ENCODE measurements at regions not wholly inside any gene's neighbourhood (a gene's known extent, or its start where the extent isn't known, plus 50 kb on each side); places are given as distances from the start of the nearest gene placed in this dataset.

- DNase-seq (ENCODE audit: low spot score): no peak
Measured at GRCh38 chr16:54724346-54724925, 206.2 kb upstream of the IRX5 start.

DNA sequence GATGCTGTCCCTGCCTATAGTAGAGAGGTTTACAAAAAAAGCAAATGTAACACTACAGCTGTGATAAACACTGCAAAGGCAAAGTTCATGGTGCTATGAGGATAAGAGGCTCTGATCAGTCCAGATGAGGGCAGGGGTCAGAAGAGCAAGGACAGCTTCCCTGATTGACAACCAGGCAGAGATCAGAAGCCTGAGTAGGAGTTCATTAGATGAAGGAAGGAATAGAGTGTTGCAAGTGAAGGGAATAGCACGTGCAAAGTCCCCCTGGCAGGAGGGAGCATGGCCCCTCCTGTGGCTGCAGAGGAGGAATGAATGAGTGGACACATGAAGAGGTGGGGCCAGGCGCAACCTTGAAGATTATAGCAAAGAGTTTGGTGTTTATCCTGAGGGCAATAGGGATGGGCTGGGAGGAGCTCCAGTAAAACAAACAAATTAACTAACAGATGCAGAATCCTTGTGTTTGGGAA is 208.4 kb upstream of the IRX5 start:
- DNase-seq (ENCODE audit: low spot score): no peak

DNA sequence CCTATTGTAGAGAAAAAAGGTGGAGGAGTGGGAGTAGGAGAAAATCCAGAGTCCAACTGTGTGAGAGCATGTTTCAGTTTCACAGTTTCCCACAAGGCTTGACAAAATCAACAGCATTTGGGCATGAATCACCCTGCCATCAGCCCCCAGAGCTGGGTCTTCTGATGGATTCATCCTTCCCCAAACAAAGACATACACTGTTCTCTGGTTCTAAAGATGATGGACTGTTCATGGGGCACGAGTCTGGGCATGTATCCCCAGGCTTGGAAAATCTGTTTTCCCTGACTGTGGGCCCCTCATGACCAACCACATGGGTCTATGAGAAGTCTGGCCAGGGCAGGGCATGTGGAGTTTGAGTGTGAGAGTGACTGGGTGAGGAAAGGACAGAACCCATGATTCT is 210.4 kb upstream of the IRX5 start:
- DNase-seq (ENCODE audit: low spot score): no peak

DNA sequence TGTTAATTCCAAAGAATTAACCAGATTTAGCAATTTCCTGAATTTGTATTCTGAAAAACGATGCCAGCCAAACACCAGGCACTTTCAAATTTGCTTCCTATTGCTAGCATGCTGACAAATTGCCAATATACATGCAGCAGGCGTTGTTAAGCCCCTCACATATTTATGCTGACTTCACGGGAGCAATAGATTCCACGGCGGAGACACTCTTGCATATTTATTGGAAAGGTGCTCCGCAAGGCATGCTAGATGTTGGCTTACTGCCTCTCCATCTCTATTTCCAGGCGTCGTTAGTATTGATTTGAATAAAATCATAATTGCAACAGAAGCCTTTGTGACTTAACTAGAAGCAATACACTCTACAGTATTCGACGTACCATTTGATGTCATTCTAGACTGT is 211.0 kb upstream of the IRX5 start:
- DNase-seq (ENCODE audit: low spot score): no peak

DNA sequence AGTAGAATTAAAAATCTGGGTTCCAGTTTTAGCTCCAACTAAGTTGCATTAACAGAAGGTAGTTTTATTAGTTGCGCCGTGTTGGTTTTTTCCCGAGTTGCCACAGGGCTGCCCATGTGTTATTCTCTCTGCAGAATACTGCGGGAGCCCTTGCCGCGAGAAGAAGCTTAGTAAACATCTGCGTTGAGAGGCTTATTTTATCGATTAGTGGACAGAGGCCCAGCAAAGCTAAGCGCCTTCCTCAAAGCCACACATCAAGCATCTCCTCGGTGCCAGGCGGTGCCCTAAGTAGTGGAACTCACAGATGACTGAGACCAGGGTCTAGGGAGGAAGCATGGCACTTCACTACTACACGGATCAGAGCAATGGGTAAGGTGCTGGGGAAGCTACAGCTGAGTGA is 212.3 kb upstream of the IRX5 start:
- DNase-seq (ENCODE audit: low spot score): no peak

DNA sequence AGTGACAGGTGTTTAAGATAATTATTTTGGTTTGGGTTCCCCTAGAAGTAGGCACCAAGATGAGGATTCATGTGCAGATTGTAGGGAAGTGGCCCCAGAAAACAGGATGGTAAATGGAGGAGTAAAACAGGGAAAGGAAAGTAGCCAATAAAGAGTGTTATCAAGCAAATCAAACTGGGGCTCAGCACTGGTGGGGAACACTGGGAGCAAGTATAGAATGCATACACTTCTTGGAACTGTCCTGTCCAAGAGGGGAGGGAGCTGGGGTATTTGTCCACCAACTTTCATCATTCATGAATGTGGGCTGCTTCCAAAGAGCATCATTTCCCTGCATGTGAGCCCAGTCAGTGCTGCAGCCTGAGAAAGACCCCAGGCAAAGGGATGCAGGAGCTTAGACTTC is 215.7 kb upstream of the IRX5 start:
- DNase-seq (ENCODE audit: low spot score): no peak

DNA sequence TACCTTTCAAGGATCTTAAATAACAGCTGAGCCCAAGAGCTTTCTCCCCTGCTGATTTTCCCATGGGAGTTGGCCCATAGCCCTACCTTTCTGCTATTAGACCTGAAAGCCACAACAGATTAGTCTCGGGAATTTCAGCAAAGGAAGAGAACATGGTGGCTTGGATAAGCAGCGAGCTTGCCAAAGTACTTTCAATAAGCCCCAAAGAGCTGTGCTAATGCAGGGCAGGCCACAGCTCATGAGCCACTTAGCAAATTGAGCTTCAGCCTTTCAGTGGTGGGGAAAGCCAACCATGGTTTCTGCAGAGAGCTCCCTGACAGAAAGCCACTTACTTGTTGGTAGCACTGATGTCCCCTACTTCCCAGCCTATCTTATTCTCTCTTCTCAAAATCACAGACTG is 217.8 kb upstream of the IRX5 start:
- DNase-seq (ENCODE audit: low spot score): no peak

DNA sequence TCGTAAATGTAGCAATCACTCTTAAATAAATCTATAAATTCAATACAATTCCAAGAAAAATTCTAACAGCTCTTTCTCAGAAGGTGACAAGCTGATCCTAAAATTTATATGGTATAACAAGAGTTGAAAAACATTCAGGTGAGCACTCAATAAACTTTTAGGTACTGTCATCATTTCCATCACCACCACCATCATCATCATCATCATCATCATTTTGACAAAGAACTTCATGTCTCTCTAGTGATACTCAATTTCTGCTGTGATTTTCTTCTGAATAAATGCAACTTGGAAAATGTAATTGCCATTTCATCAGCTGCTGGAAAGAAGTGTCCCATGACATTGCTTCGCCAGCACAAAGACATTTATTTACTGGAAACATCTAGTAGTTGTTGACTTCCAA is 222.9 kb upstream of the IRX5 start:
- no peak for DNase-seq (ENCODE audit: low spot score)

DNA sequence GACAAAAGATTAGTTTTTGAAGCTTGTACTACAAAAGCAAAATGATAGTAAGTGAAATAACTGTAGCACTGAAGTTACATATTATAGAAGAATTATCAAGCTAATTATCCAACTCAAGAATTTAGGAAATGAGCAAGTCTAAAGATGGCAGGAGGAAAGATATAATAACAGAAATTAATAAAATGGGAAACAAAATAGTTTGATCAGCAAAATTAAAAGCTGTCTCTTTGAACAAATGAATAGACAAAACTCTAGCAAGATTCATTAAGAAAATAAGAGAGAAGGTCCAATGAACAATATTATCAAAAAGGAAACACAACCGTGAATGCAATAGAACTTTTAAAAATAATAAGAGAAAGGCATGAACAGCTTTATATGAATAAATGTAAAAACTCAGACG is 224.3 kb upstream of the IRX5 start:
- DNase-seq (ENCODE audit: low spot score): no peak

- no peak for DNase-seq (ENCODE audit: low spot score)
Measured at GRCh38 chr16:54703339-54703738, 227.3 kb upstream of the IRX5 start.

- no peak for DNase-seq (ENCODE audit: low spot score)
Measured at GRCh38 chr16:54699656-54700055, 231.0 kb upstream of the IRX5 start.

- DNase-seq (ENCODE audit: low spot score): no peak
Measured at GRCh38 chr16:54697677-54698076, 233.0 kb upstream of the IRX5 start.

DNA sequence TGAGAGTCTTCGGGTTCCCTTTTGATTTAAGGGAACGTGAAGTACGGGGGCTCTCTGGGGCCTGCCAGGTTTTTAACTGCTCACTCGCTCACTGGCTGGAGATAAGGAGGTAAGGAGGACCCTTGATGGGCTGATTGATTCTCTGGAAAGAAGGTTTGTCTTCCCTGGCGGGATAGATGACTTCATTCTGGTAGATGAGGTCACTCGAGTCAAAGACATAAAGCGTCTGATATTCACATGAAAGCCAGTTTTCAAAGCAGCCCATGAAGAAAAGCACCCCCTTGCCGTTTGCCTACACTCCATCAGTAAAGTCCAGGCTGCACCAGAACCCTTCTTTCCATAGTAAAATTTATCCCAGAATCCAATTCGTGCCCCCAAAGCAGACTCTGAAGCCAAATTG is 233.7 kb upstream of the IRX5 start:
- DNase-seq (ENCODE audit: low spot score): no peak

DNA sequence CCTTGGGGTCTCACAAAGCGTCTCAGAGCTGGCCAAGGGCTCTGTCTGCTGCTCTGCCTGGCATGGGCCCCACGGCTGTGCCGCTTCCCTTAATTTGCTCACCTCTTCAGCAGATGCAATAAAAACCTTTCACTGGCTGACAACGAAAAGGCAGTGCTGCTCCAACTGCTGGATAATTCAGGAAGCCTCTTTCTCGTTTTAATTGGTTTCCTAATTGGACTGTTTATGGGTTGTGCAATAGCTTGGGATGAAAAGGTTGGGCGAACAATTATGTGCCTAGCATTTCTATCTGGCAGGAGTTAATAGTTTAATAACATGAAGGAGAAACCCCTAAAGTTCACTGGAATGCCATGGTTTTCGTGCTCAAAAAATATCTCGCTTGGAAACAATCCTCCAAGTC is 234.1 kb upstream of the IRX5 start:
- no peak for DNase-seq (ENCODE audit: low spot score)

DNA sequence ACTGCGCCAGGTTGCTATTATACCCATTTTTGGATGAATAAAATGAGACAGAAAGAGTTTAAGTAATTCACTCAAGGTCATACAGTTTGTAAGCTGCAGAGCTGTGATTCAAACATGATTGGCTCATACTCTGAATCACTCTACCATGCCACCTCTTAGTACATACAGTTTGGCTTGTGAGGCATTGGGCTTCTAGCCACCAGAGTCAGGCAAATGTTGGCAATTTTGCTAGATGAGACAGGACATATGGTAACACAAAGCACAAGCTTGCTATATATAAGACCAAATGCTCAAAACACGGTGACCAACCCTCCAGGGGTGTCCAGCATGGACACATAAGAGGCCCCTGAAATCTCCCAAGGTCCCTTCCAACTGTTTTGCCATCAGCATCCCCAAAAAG is 236.0 kb upstream of the IRX5 start:
- DNase-seq (ENCODE audit: low spot score): no peak

GRCh38 chr16:54693864-54694263 is 236.8 kb upstream of the IRX5 start:
- no peak for DNase-seq (ENCODE audit: low spot score)

- DNase-seq (ENCODE audit: low spot score): peak; percentile 17
Measured at GRCh38 chr16:54690710-54691109, 240.0 kb upstream of the IRX5 start.

GRCh38 chr16:54690306-54690705 is 240.4 kb upstream of the IRX5 start:
- no peak for DNase-seq (ENCODE audit: low spot score)

GRCh38 chr16:54689072-54689865 is 241.4 kb upstream of the IRX5 start:
- no peak for DNase-seq (ENCODE audit: low spot score)

- DNase-seq (ENCODE audit: low spot score): no peak
Measured at GRCh38 chr16:54688339-54688738, 242.3 kb upstream of the IRX5 start.

GRCh38 chr16:54687043-54687899 is 243.4 kb upstream of the IRX5 start:
- no peak for DNase-seq (ENCODE audit: low spot score)

- no peak for DNase-seq (ENCODE audit: low spot score)
Measured at GRCh38 chr16:54685682-54686081, 245.0 kb upstream of the IRX5 start.

- DNase-seq (ENCODE audit: low spot score): no peak
Measured at GRCh38 chr16:54679531-54679930, 251.1 kb upstream of the IRX5 start.
